Panc1 (cell line): ENCODE measurements at regions not wholly inside any gene's neighbourhood (a gene's known extent, or its start where the extent isn't known, plus 50 kb on each side); places are given as distances from the start of the nearest gene placed in this dataset.

ENCODE experiments used
- ATAC-seq: fragments of 200-7000 bp; cut with Tn5 transposase; 2 replicates; pipeline ENCODE4 v1.9.1; 2020; ENCODE audit warnings: mild to moderate bottlenecking, moderate library complexity
- BruUV-seq: library from RNA; stranded (reverse); fragments of 400-500 nt; replicated peaks from 2 replicates; lab custom pipeline; 2021; lab: Mats Ljungman, UMichigan
- CTCF ChIA-PET: fragments of 300-600 bp; sonication (Branson Sonifier 250); formaldehyde crosslinking; loops from one replicate; lab custom pipeline; 2022; ENCODE audit warnings: antibody characterized with exemption; lab: Charles Lee
- POLR2A ChIA-PET: fragments of 300-600 bp; sonication (Branson Sonifier 250); formaldehyde crosslinking; loops from one replicate; lab custom pipeline; 2022; ENCODE audit warnings: antibody characterized with exemption; lab: Charles Lee
- DNase-seq: peaks from one replicate; pipeline ENCODE4 v3.0.0-alpha.2; 2010; ENCODE audit warnings: low read depth, low spot score
- H3K27ac ChIP-seq: 2 replicates; pipeline ENCODE4 v1.5.1; 2011; ENCODE audit warnings: mild to moderate bottlenecking, low read length, inconsistent platforms
- H3K27me3 ChIP-seq: fragments of 200-500 bp; sonication (Bioruptor generic); 2 replicates; pipeline ENCODE4 v1.6.0; 2014; ENCODE audit warnings: low read length, inconsistent platforms; ENCODE audit not compliant: control insufficient read depth, insufficient read depth
- H3K36me3 ChIP-seq: fragments of 200-500 bp; sonication (Bioruptor generic); 2 replicates; pipeline ENCODE4 v1.5.1; 2014; ENCODE audit warnings: inconsistent platforms, mild to moderate bottlenecking, low read length, moderate library complexity; ENCODE audit not compliant: control insufficient read depth, insufficient read depth
- H3K4me1 ChIP-seq: 2 replicates; pipeline ENCODE4 v1.5.1; 2011; ENCODE audit warnings: inconsistent platforms, mild to moderate bottlenecking, low read length, moderate library complexity; ENCODE audit not compliant: control insufficient read depth, insufficient read depth
- H3K4me3 ChIP-seq, 2 experiments: 2 replicates each; pipeline ENCODE4 v1.5.1; 2011 to 2012; ENCODE audit warnings: low read depth in 2 of 2, low read length in 2 of 2, mild to moderate bottlenecking in 2 of 2, inconsistent platforms in 1 of 2, moderate library complexity in 1 of 2
- H3K9me3 ChIP-seq: fragments of 200-500 bp; sonication (Bioruptor generic); 2 replicates; pipeline ENCODE4 v1.5.1; 2014; ENCODE audit warnings: low read depth, mild to moderate bottlenecking, inconsistent platforms, low read length, moderate library complexity; ENCODE audit not compliant: control insufficient read depth, insufficient read depth
- CTCF ChIP-seq: fragments of 450-650 bp; IDR thresholded peaks from 2 replicates; pipeline ENCODE4 v1.5.1; 2017; ENCODE audit warnings: mild to moderate bottlenecking
- POLR2AphosphoS5 ChIP-seq: IDR thresholded peaks from 2 replicates; pipeline ENCODE4 v1.6.1; 2012; ENCODE audit warnings: mild to moderate bottlenecking, low read depth, low read length, moderate library complexity
- REST ChIP-seq, 2 experiments: IDR thresholded peaks; 2 replicates each; pipeline ENCODE4 v1.6.1; 2011 to 2012; ENCODE audit warnings: low read depth in 2 of 2, control low read depth in 1 of 2, low read length in 1 of 2, mild to moderate bottlenecking in 1 of 2, moderate library complexity in 1 of 2; ENCODE audit not compliant: insufficient read depth in 1 of 2
- SIN3A ChIP-seq: IDR thresholded peaks from 2 replicates; pipeline ENCODE4 v1.6.1; 2012; ENCODE audit warnings: low read depth, mild to moderate bottlenecking, low read length, moderate library complexity, borderline replicate concordance; ENCODE audit not compliant: insufficient read depth
- TCF7L2 ChIP-seq: IDR thresholded peaks from 2 replicates; pipeline ENCODE4 v1.6.1; 2011; ENCODE audit warnings: mild to moderate bottlenecking, low read depth, low read length, inconsistent platforms
- in situ Hi-C: cut with HindIII; loops from 2 replicates; pipeline ENCODE4 v1.10.0; 2016; ENCODE audit warnings: low sequenced_read_pairs, low pct_unique_long_range_greater_than_20kb
- intact Hi-C: fragments of 100-400 bp; cut with micrococcal nuclease; formaldehyde crosslinking; loops from one replicate; pipeline ENCODE4 v1.10.0; 2022; ENCODE audit not compliant: unreplicated experiment

- no peak overlapping the region for H3K4me3 ChIP-seq
- no peak for ATAC-seq
- H3K27ac ChIP-seq, result no peak overlapping the region
- no peaks in the 10 kb centered on the region; the same call in 1 of the 2 replicates for H3K27me3 ChIP-seq
- TF ChIP-seq TCF7L2, result no peak
- no peak for TF ChIP-seq CTCF
- TF ChIP-seq SIN3A, result no peak
- TF ChIP-seq REST (IDR thresholded peaks at IDR 0.05; ENCODE audit: insufficient read depth in 1 of 2, low read depth in 2 of 2, low read length in 1 of 2), result no peak
- TF ChIP-seq POLR2AphosphoS5, result no peak
- no peaks in the 10 kb centered on the region for H3K36me3 ChIP-seq
- DNase-seq, result no peak
- H3K9me3 ChIP-seq, result no peaks in the 10 kb centered on the region
- CTCF ChIA-PET, result no interaction called here
- POLR2A ChIA-PET, result no interaction called here
- intact Hi-C loops, result no loop called here
- BruUV-seq, result no TSS peak
- H3K4me1 ChIP-seq, result no peaks in the 10 kb centered on the region
- in situ Hi-C loops, result no loop called here
These were observed 185.1 kb downstream of the PLPP3 start for GRCh38 chr1:56394298-56394697.

- Histone ChIP-seq H3K4me1 (no peaks in the 10 kb centered on the region), H3K9me3 (no peaks in the 10 kb centered on the region), H3K27me3 (no peaks in the 10 kb centered on the region; the same call in 1 of the 2 replicates), H3K4me3 (no peak overlapping the region), H3K27ac (no peak overlapping the region), H3K36me3 (no peaks in the 10 kb centered on the region)
- ATAC-seq (no peak), DNase-seq (no peak)
- BruUV-seq, result no TSS peak
- POLR2A ChIA-PET, result no interaction called here
- in situ Hi-C loops (no loop called here), intact Hi-C loops (no loop called here)
- TF ChIP-seq CTCF (no peak), REST (IDR thresholded peaks at IDR 0.05; ENCODE audit: insufficient read depth in 1 of 2, low read depth in 2 of 2, low read length in 1 of 2) (no peak), POLR2AphosphoS5 (no peak), TCF7L2 (no peak), SIN3A (no peak)
- CTCF ChIA-PET, result no interaction called here
These were observed 188.2 kb downstream of the PLPP3 start for GRCh38 chr1:56390934-56391731.
